Thoracic aorta (tissue), 2 donors: ENCODE measurements at regions not wholly inside any gene's neighbourhood (a gene's known extent, or its start where the extent isn't known, plus 50 kb on each side); places are given as distances from the start of the nearest gene placed in this dataset.
"Not testable (repeated sequence)": the region's sequence is repeated elsewhere in the genome, so short reads cannot be mapped to it uniquely, and the experiment has no call there.

Experiments used
- ATAC-seq: fragments of 150-250 bp; one replicate; pipeline ENCODE4 v1.8.0; 2017; ENCODE audit warnings: low read depth; ENCODE audit not compliant: insufficient number of reproducible peaks, low FRiP score
- DNase-seq: peaks from one replicate; pipeline ENCODE4 v3.0.0-alpha.2; 2020; ENCODE audit warnings: low spot score
- H3K27ac ChIP-seq, 2 donors: fragments of 200-600 bp; sonication (generic); 1 replicate in 1 of 2; 2 replicates in 1 of 2; pipeline ENCODE4 v1.5.1; 2016; ENCODE audit warnings: mild to moderate bottlenecking in 2 of 2, moderate library complexity in 2 of 2
- H3K27me3 ChIP-seq: fragments of 200-600 bp; sonication (generic); replicated peaks from 2 replicates; pipeline ENCODE4 v1.6.0; 2016; ENCODE audit warnings: mild to moderate bottlenecking; ENCODE audit not compliant: insufficient read depth
- H3K36me3 ChIP-seq: fragments of 200-600 bp; sonication (generic); one replicate; pipeline ENCODE4 v1.5.1; 2016
- H3K4me1 ChIP-seq, 2 donors: fragments of 200-600 bp; sonication (generic); 1 replicate in 1 of 2; 2 replicates in 1 of 2; pipeline versions ENCODE4 v1.5.1 to v1.6.0; 2016; ENCODE audit warnings: low read depth in 2 of 2, mild to moderate bottlenecking in 1 of 2; ENCODE audit not compliant: control insufficient read depth in 1 of 2
- H3K4me3 ChIP-seq: fragments of 200-600 bp; sonication (generic); 2 replicates; pipeline ENCODE4 v1.5.1; 2016; ENCODE audit warnings: mild to moderate bottlenecking
- H3K9me3 ChIP-seq: fragments of 200-600 bp; sonication (generic); 2 replicates; pipeline ENCODE4 v1.5.1; 2016
- TF ChIP-seq, protein P1 (sequence below): fragments of 200-600 bp; sonication (generic); IDR thresholded peaks from one replicate; pipeline ENCODE4 v1.5.1; 2019; ENCODE audit warnings: antibody characterized with exemption

GRCh38 chr10:80713398-80713928 is 175.8 kb downstream of the SH2D4B start:
- DNase-seq (no peak), ATAC-seq (no peak)
- Histone ChIP-seq H3K27ac (no peak overlapping the region), H3K4me3 (no peak overlapping the region), H3K27me3 (no peaks in the 10 kb centered on the region), H3K36me3 (no peaks in the 10 kb centered on the region), H3K4me1 (no peaks in the 10 kb centered on the region), H3K9me3 (no peaks in the 10 kb centered on the region)
- TF ChIP-seq, protein P1, sequence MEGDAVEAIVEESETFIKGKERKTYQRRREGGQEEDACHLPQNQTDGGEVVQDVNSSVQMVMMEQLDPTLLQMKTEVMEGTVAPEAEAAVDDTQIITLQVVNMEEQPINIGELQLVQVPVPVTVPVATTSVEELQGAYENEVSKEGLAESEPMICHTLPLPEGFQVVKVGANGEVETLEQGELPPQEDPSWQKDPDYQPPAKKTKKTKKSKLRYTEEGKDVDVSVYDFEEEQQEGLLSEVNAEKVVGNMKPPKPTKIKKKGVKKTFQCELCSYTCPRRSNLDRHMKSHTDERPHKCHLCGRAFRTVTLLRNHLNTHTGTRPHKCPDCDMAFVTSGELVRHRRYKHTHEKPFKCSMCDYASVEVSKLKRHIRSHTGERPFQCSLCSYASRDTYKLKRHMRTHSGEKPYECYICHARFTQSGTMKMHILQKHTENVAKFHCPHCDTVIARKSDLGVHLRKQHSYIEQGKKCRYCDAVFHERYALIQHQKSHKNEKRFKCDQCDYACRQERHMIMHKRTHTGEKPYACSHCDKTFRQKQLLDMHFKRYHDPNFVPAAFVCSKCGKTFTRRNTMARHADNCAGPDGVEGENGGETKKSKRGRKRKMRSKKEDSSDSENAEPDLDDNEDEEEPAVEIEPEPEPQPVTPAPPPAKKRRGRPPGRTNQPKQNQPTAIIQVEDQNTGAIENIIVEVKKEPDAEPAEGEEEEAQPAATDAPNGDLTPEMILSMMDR = no peak

- no peak overlapping the region for H3K4me3 ChIP-seq
- H3K9me3 ChIP-seq = no peaks in the 10 kb centered on the region
- no peak overlapping the region for H3K27ac ChIP-seq
- no peaks in the 10 kb centered on the region for H3K36me3 ChIP-seq
- TF ChIP-seq, protein P1 = no peak
- H3K27me3 ChIP-seq = no peaks in the 10 kb centered on the region
- DNase-seq (no peak), ATAC-seq (no peak)
- no peaks in the 10 kb centered on the region for H3K4me1 ChIP-seq
Measured at GRCh38 chr10:80714566-80714965, 176.9 kb downstream of the SH2D4B start.

- H3K9me3 ChIP-seq = no peaks in the 10 kb centered on the region
- no peak overlapping the region for H3K27ac ChIP-seq
- no peak for ATAC-seq
- no peak overlapping the region for H3K4me3 ChIP-seq
- no peaks in the 10 kb centered on the region for H3K36me3 ChIP-seq
- no peaks in the 10 kb centered on the region for H3K4me1 ChIP-seq
- DNase-seq = no peak
- TF ChIP-seq, protein P1 = no peak
- no peaks in the 10 kb centered on the region for H3K27me3 ChIP-seq
Measured at GRCh38 chr10:80718024-80718423, 180.3 kb downstream of the SH2D4B start.

GRCh38 chr10:80719935-80720334 is 182.2 kb downstream of the SH2D4B start:
- Histone ChIP-seq H3K27me3 (no peaks in the 10 kb centered on the region), H3K36me3 (no peaks in the 10 kb centered on the region), H3K4me1 (no peaks in the 10 kb centered on the region), H3K27ac (no peak overlapping the region), H3K4me3 (no peak overlapping the region), H3K9me3 (no peaks in the 10 kb centered on the region)
- DNase-seq (no peak), ATAC-seq (no peak)
- TF ChIP-seq, protein P1 = no peak

DNA sequence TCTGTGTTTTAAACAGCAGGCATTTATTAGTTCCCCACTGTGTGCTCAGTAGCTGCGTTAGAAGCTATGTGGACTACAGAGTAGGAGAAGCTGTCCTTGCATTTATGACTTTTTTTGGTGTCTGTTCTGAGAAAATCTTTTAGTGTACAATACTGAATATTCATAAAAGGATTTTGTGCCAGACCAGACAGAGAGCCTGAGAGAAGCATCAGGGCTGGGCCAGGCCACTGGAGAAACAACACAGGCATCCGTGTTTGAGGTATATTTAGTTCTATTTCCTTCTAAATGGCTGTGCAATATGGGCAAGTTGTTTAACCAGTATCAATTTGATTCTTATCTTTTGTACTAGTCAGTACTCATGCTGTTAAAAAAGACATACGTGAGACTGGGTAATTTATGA is 182.8 kb downstream of the SH2D4B start:
- Histone ChIP-seq H3K27ac (no peak overlapping the region), H3K27me3 (no peaks in the 10 kb centered on the region), H3K36me3 (no peaks in the 10 kb centered on the region), H3K9me3 (no peaks in the 10 kb centered on the region), H3K4me3 (no peak overlapping the region), H3K4me1 (no peaks in the 10 kb centered on the region)
- TF ChIP-seq, protein P1 = no peak
- ATAC-seq (no peak), DNase-seq (no peak)

DNA sequence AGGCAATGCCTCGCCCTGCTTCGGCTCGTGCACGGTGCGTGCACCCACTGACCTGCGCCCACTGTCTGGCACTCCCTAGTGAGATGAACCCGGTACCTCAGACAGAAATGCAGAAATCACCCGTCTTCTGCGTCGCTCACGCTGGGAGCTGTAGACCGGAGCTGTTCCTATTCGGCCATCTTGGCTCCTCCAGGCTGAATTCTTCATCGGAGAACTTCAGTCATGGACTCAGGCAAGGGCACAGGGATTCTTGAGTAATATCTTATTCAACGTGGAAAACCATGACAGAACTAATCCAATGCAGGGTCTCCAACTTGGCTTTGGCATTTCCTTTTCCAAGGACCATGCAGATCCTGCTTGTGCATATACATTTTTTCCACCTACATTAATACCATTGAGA is 190.7 kb downstream of the SH2D4B start:
- not testable (repeated sequence) for DNase-seq, H3K9me3 ChIP-seq, H3K27ac ChIP-seq, ATAC-seq, H3K27me3 ChIP-seq, H3K4me1 ChIP-seq, H3K36me3 ChIP-seq, H3K4me3 ChIP-seq
